GM19043 (cell line): ENCODE measurements at regions not wholly inside any gene's neighbourhood (a gene's known extent, or its start where the extent isn't known, plus 50 kb on each side); places are given as distances from the start of the nearest gene placed in this dataset.

ENCODE experiments used
- ATAC-seq: cut with Tn5 transposase; IDR thresholded peaks from one replicate; pipeline ENCODE4 v1.9.1; 2021; ENCODE audit warnings: low read depth; ENCODE audit not compliant: unreplicated experiment

DNA sequence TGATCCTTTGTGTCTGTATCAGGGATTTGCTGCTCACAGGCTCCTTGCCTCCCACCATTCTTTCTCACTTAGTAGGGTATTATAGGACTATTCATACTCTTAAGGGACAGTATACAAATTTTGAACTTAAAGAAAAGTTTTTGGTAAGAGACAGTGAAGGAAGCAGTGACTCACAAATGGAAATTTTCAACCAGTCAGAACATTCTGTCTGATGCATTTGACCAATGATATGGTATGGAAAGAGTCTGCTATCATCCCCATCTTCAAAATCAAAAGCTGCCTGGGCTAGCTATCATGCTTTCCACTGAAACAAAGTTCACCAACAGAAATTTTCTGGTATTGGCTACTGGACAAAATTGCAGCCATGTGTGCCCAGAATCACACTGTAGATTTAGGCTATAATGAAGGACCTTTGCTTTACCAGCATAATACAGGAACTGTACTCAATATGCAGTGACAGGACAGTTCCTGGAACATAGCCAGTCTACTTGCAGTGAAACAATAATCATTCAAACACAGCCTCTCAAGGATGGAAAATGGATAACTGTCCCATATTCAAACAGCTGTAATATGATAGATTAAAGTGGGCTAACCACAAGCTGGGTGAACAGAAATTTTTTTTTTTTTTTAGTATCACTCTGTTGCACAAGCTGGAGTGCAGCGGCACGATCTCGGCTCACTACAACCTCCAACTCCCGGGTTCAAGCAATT is 109.0 kb upstream of the ACSL4 start:
- ATAC-seq = no peak

DNA sequence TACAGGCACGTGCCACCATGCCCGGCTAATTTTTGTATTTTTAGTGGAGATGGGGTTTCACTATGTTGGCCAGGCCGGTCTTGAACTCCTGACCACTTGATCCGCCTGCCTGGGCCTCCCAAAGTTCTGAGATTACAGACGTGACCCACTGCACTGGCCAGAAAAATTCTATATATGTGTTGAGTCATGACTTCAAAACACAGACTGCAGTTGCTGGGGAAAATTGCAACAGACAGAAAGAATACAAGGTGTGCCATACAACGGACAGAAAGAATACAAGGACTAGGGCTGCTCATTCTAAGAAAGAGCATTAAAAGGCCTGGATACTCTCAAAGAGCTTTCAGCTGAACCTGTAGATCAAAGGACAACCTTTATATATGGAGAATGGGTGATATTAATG is 109.6 kb upstream of the ACSL4 start:
- no peak for ATAC-seq

DNA sequence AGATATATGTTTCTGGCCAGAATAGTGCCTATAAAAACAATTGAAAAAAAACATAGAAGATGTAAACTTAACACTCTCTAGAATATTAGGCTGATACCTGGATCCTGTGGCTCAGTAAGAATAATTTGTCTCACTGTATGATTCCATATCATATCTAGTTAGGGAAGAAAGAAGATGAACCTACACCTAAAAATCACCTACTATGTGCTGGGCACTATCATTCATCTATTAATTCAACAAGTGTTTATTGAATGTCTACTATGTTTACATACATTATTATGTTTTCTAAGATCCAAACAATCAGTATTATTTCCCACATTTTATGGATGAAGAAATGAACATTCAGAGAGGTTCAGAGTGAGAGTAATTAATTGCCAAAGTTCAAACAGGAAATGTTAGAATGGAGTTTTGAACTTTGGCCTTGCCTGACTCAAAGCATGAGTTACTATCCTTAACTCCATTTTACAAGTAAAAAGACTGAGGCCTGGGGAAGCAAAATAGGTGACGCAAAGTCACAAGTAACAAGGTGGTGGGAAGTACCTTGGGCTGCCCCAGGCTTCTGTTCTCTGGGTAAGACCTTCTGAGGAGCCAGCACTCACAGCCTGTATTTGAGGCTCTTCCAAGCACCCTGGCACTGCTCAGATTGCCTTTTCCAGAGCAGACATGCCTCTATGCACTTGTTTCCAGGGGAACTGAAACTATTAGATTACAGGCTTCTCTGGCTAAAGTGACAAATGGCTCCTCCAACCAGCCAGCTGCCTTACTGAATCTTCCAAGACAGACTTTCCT is 111.1 kb upstream of the ACSL4 start:
- peak; percentile 33 for ATAC-seq

DNA sequence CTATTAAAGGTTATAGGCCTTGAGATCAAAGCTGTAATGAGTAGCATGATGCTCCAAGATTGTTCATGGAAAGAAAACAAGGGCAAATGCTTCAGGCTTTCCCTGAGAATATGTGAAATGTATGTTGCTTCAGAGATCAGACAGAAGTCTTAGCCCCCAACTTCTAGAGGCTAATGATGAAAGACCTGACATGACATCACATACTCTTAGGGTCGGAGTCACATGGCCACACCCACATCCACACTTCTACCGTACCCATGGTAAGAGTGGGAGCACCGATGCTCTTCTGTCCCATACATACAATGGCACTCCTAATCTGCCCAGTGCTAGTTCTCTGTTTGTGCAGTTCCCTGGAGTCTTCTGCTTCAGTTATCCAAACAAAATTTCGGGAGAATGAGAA is 111.9 kb upstream of the ACSL4 start:
- ATAC-seq = no peak

DNA sequence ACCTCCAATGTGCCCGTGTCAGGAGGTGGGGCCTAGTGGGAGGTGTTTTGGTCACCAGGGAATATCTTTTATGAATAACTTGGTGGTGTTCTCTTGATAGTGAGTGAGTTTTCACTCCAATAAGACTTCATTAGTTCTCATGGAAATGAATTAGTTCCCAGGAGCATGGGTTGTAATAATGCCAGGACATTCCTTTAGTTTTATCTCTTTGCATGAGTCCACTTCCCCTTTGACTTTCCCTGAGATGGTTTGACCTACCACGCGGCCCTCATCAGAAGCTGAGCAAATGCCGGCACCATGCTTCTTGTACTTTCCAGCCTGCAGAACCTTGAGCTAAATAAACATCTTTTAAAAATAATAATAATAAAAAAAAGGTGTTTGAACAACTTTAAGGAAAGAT is 112.9 kb upstream of the ACSL4 start:
- no peak for ATAC-seq

DNA sequence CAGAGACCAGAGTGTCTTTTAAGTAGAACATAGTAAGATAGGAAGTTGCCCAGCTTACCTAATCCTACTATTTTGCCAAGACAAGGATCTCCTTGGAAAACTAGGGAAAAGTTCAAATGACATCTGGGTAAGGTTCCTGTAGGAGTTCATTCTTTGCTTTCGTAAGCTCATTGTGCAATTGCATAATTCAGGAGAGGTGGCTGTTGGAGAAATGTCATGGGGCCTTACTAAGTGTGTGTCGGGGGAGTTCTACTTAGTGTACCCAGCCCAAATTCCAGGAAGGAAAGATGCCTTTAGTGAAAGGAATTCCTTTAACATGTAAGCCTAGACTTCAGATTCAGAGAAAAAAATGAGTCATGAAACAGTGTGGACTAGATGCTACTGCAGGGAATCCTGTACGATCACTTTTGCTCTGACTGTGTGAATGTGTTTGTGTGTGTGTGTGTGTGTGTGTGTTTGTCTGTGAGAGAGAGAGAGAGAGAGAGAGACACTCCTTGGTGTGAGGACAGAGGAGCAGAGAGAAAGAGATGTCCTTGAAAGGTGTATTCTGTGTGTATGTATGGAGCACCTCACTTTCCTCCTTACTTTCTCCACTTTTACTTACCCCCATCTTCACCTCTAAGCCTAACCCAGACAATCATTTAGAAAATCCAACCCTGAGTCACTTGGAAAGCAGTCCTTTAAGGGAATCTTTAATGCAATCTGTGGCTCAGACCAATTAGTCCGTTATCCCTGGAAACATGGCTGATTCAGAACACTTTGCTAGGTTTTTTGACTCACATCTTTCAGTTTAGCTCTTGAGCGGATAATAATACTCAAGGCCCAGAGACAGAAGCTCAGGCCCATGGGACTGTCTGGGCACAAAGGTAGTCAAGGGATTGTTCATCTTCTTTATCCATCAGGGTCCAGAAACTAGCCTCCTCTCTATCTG is 114.5 kb upstream of the ACSL4 start:
- no peak for ATAC-seq

DNA sequence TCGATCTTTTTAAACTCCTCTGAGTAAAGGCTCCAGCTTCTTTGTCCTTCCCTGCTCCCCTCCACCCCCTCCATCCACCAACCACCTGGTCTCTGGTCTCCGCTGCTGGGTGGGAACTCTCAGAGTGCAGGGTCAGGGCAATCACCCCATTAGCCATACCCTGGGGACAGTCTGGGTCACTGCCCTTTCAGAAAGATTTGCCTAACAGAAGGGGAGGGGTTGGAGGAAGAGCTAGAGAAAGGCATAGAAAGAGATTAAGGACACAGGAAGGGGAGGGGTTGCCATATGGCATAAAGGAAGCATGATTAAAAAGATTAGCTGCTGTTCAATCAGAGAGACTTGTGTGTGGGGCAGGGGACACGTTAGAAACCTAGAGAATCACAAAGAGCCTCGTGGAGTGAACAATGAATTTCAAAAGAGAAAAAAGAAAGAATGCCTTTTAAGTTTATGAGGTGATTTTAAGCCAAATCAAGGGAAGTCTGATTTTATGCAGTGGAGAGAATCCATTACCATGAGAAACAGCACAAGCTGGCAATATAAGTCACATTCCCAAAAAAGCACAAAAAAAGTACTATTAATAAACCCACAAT is 115.5 kb upstream of the ACSL4 start:
- peak; percentile 85 for ATAC-seq

DNA sequence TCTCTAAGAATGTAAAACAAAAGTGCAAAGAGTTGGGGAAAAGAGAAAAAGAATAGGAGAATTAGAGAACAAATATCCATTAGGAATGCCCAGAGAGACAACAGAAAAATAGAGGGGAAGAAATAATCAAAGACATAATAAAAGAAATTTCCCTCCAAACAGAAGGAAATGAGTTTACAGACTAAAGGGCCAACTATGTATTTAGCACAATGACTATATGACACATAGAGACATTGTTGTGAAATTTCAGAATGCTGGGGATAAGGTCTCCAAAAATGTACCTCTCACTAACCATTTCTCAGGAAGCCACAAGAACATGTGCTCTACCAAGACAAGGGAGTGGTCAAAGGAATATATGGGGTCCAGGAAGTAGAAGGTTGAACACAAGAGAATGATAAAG is 121.0 kb upstream of the ACSL4 start:
- no peak for ATAC-seq

DNA sequence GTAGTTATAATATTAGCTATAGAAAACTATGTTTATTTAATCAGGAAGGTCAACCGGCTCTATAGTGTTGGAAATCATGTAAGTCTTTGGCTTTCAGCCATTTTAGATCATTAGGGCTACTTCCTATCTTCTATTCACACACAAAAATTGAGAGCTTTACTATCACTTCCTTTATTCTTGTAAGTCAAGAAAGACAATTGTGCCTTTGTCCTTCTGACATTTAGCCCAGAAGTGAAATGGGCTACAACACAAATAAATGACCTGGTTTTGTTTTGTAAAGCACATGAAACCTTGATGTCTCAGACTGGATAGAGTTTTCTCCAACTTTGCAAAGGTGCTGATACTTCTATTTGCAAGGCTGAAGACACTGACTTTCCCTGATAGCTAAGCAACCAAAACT is 122.4 kb upstream of the ACSL4 start:
- peak; percentile 53 for ATAC-seq

DNA sequence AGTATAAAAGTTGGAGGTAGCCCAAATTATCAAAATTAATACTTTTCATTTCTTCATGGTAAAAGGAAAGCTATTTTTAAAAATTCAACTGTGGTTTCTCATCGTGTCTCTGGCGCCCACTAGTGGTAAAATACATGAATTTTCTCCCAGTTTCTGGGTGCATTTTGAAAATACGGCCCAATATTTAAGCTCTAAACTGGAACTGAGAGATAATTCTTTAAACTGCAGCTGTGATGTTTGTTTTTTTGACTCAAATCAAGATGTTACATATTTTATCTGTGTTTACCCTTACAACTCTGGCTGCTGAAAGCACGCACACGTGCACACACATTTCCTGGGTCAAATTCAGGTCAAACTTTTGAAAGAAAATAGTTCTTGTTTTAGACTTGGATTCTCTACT is 123.9 kb upstream of the ACSL4 start:
- ATAC-seq = no peak

DNA sequence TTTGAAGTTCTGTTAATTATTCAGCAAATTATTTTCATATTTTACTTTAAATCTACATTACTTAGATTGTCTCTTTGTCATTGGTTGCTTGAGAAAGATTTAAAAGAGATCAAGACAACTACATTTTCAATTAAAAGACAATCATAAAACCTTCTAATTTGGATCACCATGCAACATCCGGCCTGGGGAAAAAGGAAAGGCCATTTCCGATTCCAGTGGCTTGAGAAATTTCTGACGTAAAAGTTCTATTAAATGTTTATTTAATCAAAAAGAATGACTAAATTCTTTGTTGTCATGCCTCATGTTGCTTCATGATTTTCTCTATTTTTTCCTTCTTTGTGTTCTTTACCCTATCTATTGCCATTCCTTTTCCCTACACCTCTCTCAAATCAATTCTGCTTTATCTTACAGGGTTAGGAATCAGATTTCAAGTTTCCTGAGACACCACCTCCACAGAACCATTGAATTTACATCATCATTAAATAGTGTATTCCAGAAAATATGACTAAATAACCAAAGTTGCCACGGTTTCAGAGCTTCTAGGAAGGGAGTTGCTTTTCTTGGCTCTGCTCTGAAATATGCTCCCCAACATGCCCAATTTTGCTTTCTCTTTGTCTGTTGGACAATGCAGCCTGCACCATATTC is 124.6 kb upstream of the ACSL4 start:
- ATAC-seq = no peak

DNA sequence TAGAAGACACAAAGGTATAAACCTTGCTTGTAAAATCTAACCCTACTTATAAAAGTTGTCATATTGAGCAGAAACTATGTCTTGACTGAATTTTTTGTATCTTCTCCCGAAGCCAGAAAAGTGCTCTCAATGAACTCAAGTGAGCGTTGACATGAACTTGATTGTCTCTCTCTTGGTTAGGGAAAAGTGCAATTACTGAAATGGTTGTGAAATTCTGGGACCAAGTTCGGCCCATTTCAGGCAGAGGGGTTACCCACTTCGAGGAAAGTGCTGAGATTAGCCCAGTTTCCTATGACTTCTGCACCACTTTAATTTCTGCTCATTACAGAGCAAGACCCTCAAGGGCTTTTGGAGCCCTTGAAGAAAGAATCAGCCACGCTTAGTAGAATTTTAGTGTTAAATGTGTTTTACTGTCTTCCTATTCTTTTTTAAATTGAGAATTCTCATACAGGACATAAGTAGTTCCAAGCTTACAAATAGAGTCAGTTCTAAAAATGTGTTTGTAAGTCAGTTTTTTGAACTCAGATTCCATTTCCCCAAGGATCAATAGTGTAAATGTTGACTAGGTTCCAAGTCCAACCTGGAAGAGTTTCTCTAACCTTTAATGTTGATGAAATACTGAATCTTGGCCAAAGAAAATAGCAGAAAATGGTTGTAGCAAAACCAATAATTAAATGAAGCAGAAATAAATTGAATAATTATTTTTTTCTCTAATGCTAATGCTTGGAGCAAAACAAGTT is 125.7 kb upstream of the ACSL4 start:
- ATAC-seq = no peak

DNA sequence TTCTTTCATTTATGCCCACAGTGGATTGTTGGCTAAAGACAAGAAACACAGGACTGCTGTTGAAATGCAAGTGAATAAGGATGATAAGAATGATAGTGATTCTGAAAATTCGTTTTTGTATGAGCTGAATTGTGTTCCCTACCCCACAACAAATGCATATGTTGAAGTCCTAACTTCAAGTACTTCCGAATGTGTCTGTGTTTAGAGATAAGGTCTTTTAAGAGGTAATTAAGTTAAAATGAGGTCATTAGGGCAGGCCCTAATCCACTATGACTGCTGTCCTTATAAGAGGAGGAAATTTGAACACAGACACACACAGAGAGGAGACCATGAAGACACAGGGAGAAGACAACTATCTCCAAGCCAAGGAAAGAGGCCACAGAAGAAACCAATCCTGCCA is 126.6 kb upstream of the ACSL4 start:
- no peak for ATAC-seq

DNA sequence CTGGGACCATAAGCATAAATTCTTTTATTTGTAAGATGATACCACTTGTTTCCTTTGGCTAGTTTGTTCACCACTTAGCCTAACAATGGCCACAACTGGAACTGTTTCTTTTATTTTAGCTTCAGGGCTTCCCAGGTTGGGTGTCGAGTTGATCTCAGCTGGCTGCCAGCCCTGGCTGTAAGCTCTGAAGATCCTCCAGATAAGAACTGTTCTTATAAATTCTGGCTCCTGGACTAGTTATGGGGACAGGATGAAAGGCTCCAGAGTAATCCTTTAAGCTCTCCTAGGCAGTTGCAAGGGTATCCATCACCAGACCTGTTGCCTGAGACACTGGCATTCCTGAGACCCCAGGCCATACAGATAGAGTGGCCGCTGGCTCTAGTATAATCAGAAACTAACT is 129.4 kb upstream of the ACSL4 start:
- no peak for ATAC-seq

DNA sequence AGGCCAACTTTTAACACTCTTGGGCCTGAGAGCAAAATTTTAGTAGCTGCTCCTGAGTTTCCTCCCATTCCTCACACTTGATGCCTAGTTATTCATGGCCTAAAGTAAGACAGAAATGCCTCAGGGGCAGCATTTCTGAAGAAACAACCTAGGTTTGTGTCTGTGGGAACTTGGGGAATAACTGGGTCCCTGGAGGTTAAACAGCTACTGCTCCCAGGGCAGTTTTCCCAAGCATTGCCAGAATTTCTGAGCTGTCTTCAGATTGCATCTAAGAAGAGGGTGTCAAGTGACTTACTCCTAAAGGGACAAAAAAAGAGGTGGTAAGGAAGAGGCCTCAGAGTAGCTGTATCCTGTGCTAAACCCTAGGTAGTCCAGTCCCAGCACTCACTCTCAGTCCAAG is 130.8 kb upstream of the ACSL4 start:
- ATAC-seq = no peak

DNA sequence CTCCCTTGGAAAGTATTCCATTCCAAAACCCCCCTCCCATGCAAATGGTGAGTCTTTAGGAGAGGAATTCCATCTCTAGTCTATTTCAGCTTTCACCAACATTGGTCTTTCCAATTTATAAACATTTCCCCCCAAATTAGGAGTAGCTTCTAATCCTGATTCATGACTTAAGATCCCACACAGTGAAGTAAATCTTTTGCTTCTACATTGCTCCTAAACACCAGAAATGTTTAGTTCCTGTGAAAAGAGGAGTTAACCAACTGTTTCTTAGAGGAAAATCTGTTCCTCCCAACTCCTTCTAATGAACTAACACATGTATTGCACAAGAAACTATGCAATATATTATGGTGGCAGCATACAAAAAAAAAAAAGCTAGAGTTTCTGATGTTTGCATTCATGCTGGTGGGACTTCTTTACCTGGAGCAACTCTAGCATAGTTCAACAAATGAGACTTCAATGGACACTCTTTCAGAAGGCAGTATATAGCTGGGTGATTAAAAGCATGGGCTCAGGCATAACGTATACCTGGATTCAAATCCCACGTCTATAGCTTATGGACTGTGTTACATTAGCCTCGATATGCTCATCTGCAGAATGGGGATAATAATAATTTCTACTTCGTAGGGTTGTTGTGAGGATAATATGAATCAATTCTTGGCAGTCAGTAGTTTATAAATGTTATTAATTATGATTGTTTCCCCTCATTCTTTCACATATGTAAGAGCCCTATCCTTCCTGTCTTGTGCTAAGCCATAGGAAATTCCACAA is 131.6 kb upstream of the TMEM164 start:
- ATAC-seq = no peak

DNA sequence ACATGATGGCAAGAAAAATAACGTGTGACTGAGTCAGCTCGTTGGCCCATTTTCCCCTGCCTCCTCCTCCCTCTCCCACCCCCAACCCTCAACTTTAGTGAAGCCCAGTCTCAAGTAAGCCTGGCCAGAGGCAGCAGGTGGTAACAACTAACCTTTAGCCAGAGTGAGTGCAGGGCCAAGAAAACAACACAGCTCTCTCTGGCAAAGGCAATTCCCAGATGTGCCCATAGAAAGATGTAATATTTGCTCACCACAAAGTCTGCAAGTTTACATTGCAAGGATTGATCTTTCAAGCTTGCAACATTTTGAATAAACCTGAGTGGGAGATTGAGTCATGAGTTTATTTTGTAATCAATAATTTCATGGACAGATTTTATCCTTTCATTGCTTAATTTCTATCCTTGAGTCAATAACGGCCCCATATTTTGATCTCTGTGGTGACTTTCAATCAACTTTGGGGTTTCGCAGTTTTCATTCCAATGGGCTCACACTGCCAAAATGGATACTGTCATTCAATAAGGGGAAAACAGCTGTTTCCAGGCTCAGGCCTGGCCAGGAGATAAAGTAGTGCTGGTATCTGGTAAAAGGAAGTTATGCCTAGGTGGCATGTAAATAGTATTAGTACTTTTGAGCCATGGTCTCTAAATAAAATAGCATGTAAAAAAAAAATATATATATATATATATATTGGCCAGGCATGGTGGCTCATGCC is 130.7 kb upstream of the TMEM164 start:
- ATAC-seq = no peak

DNA sequence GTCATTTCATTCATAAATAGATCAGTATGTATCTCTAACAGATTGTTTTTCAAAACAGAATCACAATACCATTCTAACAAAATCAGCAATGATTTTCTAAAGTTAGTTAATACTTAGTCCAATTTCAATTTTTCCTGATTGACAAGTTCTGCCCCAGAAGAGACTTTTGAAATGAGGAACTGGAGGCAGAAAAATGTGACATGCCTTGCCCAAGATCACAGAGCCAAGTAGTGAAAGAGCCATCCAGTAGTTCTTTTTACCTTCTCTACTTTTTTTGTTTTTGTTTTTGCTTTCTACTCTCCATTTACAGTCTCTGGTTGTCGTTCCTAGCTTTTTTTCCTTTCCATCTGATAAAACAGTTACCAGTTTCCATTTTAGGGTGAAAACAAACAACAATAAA is 129.3 kb upstream of the TMEM164 start:
- no peak for ATAC-seq
